ENCODE measurements at regions not wholly inside any gene's neighbourhood (a gene's known extent, or its start where the extent isn't known, plus 50 kb on each side); places are given as distances from the start of the nearest gene placed in this dataset.

DNA sequence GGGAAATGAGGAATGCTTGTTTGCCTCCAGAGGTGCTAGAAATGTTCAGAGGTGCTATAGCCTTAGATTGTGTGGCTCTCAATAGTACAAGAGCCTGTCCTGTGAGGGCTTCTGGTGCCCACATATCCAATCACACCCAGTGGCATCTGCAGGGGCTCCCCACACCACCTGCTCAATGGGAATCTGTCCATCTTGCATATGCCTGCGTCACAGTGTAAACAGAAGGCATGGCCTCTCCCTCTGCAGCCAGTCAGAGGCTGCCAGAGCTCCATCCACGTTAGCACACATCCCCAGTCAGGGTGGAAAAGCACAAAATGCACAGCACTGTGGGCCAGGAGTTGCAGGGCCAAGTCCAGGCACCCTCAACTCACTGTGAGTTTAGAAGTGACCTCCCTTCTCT is 113.6 kb upstream of the GRIK3 start:
- TF ChIP-seq, protein P1, sequence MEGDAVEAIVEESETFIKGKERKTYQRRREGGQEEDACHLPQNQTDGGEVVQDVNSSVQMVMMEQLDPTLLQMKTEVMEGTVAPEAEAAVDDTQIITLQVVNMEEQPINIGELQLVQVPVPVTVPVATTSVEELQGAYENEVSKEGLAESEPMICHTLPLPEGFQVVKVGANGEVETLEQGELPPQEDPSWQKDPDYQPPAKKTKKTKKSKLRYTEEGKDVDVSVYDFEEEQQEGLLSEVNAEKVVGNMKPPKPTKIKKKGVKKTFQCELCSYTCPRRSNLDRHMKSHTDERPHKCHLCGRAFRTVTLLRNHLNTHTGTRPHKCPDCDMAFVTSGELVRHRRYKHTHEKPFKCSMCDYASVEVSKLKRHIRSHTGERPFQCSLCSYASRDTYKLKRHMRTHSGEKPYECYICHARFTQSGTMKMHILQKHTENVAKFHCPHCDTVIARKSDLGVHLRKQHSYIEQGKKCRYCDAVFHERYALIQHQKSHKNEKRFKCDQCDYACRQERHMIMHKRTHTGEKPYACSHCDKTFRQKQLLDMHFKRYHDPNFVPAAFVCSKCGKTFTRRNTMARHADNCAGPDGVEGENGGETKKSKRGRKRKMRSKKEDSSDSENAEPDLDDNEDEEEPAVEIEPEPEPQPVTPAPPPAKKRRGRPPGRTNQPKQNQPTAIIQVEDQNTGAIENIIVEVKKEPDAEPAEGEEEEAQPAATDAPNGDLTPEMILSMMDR (IDR thresholded peaks at IDR 0.05) = no peak
- TF ChIP-seq POLR2A (IDR thresholded peaks at IDR 0.05) (no peak), EP300 (IDR thresholded peaks at IDR 0.05) (no peak), POLR2AphosphoS5 (IDR thresholded peaks at IDR 0.05) (no peak)
- no peak overlapping the region for H3K27ac ChIP-seq
- DNase-seq = no peak
- H3K4me1 ChIP-seq = no peaks in the 10 kb centered on the region
- H3K36me3 ChIP-seq = no peaks in the 10 kb centered on the region
- no peaks in the 10 kb centered on the region for H3K27me3 ChIP-seq
- H3K4me3 ChIP-seq = no peak overlapping the region
- no peaks in the 10 kb centered on the region for H3K9me3 ChIP-seq
- intact Hi-C loops (cut with DNase I) = no loop called here
- whole genome bisulfite sequencing, 2 donors = 30 to 54% methylated on average over 2 of the region's 2 CpGs

DNA sequence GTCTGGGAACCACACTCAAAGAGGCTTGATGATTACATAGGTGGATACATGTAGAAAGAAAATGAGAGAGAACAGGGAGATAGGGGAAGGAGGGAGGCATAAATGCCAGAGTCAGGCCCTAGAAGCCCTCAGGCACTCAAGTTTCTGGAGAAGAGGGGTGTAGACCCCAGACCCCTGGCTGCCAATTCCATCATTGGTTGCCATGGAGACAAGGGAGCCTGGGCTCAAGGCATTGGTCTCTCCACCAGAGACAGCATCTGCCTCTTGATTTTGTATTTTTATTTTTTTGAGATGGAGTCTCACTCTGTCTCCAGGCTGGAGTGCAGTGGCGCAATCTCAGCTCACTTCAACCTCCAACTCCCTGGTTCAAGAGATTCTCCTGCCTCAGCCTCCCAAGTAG is 114.3 kb upstream of the GRIK3 start:
- Histone ChIP-seq H3K9me3 (no peaks in the 10 kb centered on the region), H3K27ac (no peak overlapping the region), H3K27me3 (no peaks in the 10 kb centered on the region), H3K36me3 (no peaks in the 10 kb centered on the region), H3K4me3 (no peak overlapping the region), H3K4me1 (no peaks in the 10 kb centered on the region)
- DNase-seq = no peak
- no peak for TF ChIP-seq EP300 (IDR thresholded peaks at IDR 0.05)
- TF ChIP-seq, protein P1 (IDR thresholded peaks at IDR 0.05) = no peak
- no peak for TF ChIP-seq POLR2A (IDR thresholded peaks at IDR 0.05)
- TF ChIP-seq POLR2AphosphoS5 (IDR thresholded peaks at IDR 0.05) = no peak
- WGBS, 2 donors = 95 to 96% methylated on average over 1 of the region's 1 CpG
- intact Hi-C loops (cut with DNase I) = no loop called here

DNA sequence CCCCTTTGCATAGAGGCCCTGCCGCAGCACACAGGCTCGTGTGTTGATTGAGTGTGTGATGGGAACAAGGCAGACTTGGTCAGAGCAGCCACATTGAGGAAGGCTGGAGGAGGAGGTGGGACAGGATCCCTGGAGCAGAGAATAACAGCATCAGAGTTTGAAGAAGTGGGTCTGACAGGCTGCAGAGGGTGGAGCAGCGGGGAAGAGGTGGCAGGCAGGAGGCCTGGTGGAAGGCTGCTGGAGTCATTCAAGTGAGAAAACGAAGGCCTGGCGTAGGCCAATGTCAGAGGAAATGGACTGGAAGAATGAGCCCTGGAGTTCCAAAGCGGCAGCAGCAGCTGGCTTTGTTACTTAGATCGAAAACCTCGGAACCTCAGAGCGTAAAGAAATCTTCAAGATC is 115.0 kb upstream of the GRIK3 start:
- Histone ChIP-seq H3K27me3 (no peaks in the 10 kb centered on the region), H3K36me3 (no peaks in the 10 kb centered on the region), H3K4me1 (no peaks in the 10 kb centered on the region), H3K9me3 (no peaks in the 10 kb centered on the region), H3K4me3 (no peak overlapping the region), H3K27ac (no peak overlapping the region)
- intact Hi-C loops (cut with DNase I) = no loop called here
- DNase-seq = no peak
- TF ChIP-seq POLR2AphosphoS5 (IDR thresholded peaks at IDR 0.05) (no peak), EP300 (IDR thresholded peaks at IDR 0.05) (no peak), POLR2A (IDR thresholded peaks at IDR 0.05) (no peak)
- TF ChIP-seq, protein P1 (IDR thresholded peaks at IDR 0.05) = no peak
- 67 to 74% methylated on average over 9 of the region's 9 CpGs for WGBS, 2 donors

DNA sequence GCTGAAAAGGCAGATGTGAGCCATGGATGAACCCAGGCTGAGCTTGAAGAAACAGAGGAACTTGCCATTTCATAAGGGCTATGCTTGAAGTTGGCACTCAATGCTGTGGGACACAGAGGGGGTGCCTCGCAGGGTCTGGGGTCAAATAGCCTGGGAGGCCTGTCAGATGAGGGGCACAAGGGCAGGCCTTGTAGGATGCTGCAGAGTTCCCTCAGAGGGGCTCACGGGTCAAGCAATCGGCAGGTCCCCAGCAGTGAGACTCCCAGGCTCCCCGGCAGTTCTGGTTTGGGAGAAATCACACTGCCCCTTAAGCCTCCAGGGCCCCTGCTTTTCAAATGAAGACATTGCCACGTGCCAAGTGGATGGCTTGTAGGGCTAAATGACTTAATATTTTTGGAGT is 116.7 kb upstream of the GRIK3 start:
- Histone ChIP-seq H3K27me3 (peaks cover 0 to 2% (median 0%) of the 10 kb centered on the region in 3 donors), H3K36me3 (no peaks in the 10 kb centered on the region), H3K4me3 (no peak overlapping the region), H3K9me3 (no peaks in the 10 kb centered on the region), H3K27ac (no peak overlapping the region), H3K4me1 (no peaks in the 10 kb centered on the region)
- no peak for DNase-seq
- intact Hi-C loops (cut with DNase I) = no loop called here
- 59 to 64% methylated on average over 5 of the region's 5 CpGs for WGBS, 2 donors
- TF ChIP-seq, protein P1 (IDR thresholded peaks at IDR 0.05) = no peak
- TF ChIP-seq POLR2A (IDR thresholded peaks at IDR 0.05) = no peak
- no peak for TF ChIP-seq POLR2AphosphoS5 (IDR thresholded peaks at IDR 0.05)
- no peak for TF ChIP-seq EP300 (IDR thresholded peaks at IDR 0.05)

DNA sequence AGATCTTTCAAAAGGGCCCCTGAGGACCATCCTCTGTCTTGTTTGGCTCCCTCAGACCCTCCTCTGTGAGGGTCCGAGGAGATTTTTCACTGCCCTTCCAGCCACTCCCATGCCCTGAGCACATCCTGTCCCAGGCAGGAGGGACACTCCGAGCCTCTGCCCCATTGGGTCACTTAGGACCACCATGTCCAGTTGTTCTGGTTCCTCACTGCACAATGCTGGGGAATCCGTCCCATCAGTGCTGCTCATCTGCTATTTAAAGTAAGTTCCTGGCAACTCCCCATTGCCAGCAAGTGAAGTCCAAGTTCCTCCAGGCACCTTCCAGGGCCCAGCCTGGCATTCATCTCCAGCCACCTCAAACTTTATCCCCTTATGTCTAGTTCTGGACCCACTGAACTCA is 117.5 kb upstream of the GRIK3 start:
- no peak for DNase-seq
- Histone ChIP-seq H3K9me3 (no peaks in the 10 kb centered on the region), H3K27ac (no peak overlapping the region), H3K4me1 (no peaks in the 10 kb centered on the region), H3K4me3 (no peak overlapping the region), H3K27me3 (peaks cover 0 to 2% (median 0%) of the 10 kb centered on the region in 3 donors), H3K36me3 (no peaks in the 10 kb centered on the region)
- WGBS, 2 donors = 54 to 66% methylated on average over 3 of the region's 3 CpGs
- TF ChIP-seq POLR2A (IDR thresholded peaks at IDR 0.05) (no peak), EP300 (IDR thresholded peaks at IDR 0.05) (no peak), POLR2AphosphoS5 (IDR thresholded peaks at IDR 0.05) (no peak)
- TF ChIP-seq, protein P1 (IDR thresholded peaks at IDR 0.05) = no peak
- intact Hi-C loops (cut with DNase I) = no loop called here

Data from sigmoid colon (tissue), 6 donors.